ENCODE measurements at regions not wholly inside any gene's neighbourhood (a gene's known extent, or its start where the extent isn't known, plus 50 kb on each side); places are given as distances from the start of the nearest gene placed in this dataset.

DNA sequence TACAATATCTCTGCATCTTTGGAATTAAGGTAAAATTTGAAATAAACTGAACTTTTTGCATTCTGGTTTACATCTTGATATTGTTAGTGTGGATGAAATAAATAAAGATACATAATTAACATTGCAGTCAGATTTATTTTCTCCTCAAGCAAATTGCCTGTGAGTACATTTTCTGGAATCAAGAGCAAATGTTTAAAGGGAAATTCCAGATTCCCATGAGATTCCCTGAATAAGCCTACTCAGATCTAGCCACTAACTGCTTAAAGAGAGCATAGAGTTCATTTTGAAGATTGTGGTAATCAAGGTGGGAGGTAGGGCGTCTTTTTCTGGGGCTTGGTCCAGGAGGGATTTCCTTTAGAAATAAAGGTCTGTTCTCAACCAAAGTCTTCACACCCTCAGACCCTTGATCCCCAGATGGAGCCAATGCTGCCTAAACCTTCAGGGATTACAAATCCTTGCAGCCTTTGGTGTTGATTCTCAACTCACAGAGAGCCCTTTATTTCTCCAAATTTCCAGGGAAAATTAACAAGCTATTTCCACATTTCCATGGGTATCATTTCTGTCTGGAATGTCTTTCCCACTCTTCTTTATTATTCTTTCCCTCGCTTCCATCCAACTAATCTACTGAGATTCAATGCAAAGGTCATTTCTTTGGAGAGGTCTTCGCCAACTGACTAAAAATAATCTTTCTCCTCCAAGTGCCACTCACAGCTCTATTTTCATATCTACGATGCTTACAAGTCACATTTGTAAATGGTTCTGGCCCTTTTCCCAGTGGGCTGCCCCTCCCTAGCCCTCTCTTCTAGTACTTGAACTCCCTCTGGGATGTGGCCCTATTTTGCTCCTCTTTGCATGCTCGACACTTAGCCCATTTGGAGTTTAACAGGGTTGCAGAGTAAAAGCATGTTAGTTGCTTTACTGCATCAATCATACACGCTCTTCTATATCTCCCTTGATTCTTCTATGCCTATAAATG, 79.8 kb upstream of the SPATS2L start:
- no peak overlapping the region for H3K4me3 Mint-ChIP-seq
- H3K27ac Mint-ChIP-seq = no peak overlapping the region
- H3K4me1 Mint-ChIP-seq = no peaks in the 10 kb centered on the region
- peaks cover 21 to 36% (median 23%) of the 10 kb centered on the region in 3 donors for H3K27me3 Mint-ChIP-seq
- DNase-seq = no peak
- no peaks in the 10 kb centered on the region for H3K36me3 Mint-ChIP-seq
- peaks cover 0 to 5% (median 0%) of the 10 kb centered on the region in 7 donors for H3K9me3 Mint-ChIP-seq
- ATAC-seq (ENCODE audit: low read depth in 2 of 2) = no peak

GRCh38 chr2:200230716-200231115, 75.8 kb upstream of the SPATS2L start:
- Mint-ChIP-seq H3K4me1 (no peaks in the 10 kb centered on the region), H3K27ac (no peak overlapping the region), H3K9me3 (peaks cover 0 to 6% (median 0%) of the 10 kb centered on the region in 7 donors), H3K27me3 (peaks cover 10 to 26% (median 24%) of the 10 kb centered on the region in 3 donors), H3K4me3 (no peak overlapping the region), H3K36me3 (no peaks in the 10 kb centered on the region)
- ATAC-seq (ENCODE audit: low read depth in 2 of 2) (no peak), DNase-seq (no peak)

DNA sequence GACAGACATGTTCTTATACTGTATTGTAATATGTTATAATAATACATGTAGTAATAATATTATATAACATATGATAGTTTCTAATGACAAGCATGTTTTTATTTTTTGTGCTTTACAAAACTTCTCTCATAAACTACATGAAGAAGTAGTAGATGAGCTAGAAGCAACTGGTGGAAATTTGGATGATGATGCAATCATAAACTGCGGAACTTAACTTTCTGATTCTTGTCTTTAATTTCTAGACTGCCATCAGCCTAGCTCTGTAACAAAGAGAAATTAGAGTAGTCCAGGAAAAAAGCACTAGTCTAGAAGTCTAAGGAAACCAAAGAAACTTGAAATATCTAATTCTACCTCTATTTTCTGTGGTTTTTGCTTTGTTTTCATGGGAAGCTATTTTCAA, 71.0 kb upstream of the SPATS2L start:
- Mint-ChIP-seq H3K27me3 (peaks cover 13 to 27% (median 25%) of the 10 kb centered on the region in 3 donors), H3K9me3 (peaks cover 0 to 5% (median 0%) of the 10 kb centered on the region in 7 donors), H3K36me3 (no peaks in the 10 kb centered on the region), H3K4me3 (no peak overlapping the region), H3K27ac (no peak overlapping the region), H3K4me1 (no peaks in the 10 kb centered on the region)
- DNase-seq = no peak
- no peak for ATAC-seq (ENCODE audit: low read depth in 2 of 2)

DNA sequence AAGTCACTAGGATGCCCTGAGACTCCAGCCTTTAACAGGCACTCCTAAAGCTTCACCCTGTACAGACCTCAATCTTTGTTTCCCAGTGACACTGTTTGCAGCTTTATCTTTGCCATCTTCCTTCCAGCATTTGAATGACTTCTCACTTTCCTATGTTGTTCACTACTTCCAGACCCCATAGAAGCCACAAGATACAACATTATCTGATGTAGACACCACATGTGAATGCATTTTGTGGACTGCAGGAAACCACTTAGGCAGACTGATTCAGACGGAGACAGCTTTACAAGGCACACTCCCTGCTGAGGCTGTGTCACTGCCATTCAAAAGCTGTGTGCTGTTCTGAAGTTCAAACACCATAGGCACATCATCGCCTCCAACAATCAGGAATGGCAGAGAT, 67.3 kb upstream of the SPATS2L start:
- Mint-ChIP-seq H3K4me1 (no peaks in the 10 kb centered on the region), H3K27me3 (peaks cover 18 to 33% (median 26%) of the 10 kb centered on the region in 3 donors), H3K36me3 (peaks cover 0 to 5% of the 10 kb centered on the region in 2 donors), H3K4me3 (no peak overlapping the region), H3K27ac (no peak overlapping the region), H3K9me3 (peaks cover 0 to 2% (median 0%) of the 10 kb centered on the region in 7 donors)
- ATAC-seq (ENCODE audit: low read depth in 2 of 2) = no peak
- no peak for DNase-seq

- H3K9me3 Mint-ChIP-seq = peaks cover 0 to 2% (median 0%) of the 10 kb centered on the region in 7 donors
- no peak for DNase-seq
- peaks cover 15 to 27% (median 26%) of the 10 kb centered on the region in 3 donors for H3K27me3 Mint-ChIP-seq
These were observed 63.9 kb upstream of the SPATS2L start for GRCh38 chr2:200242570-200242969.

DNA sequence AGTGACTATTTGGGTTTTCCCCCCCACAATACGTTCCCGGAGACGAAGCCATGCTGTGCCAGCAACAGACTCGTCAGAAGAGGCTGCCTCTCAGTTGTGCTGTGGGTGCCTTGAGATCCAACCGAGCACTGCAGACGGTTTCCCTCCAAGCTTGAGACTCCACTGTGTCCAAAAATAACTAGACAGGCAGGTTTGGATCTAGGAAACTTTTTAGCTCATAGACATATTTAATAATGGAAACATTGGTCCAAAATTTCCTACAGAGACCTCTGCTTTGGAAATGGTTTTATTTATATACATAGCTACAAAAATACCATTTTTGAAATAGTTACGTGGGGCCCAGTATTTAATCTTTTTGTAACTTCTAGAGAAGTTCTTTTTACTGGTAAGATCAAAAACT, 63.1 kb upstream of the SPATS2L start:
- H3K9me3 Mint-ChIP-seq = peaks cover 0 to 2% (median 0%) of the 10 kb centered on the region in 7 donors
- ATAC-seq (ENCODE audit: low read depth in 2 of 2) = no peak
- no peak overlapping the region for H3K27ac Mint-ChIP-seq
- no peak overlapping the region for H3K4me3 Mint-ChIP-seq
- no peak for DNase-seq
- peaks cover 0 to 5% of the 10 kb centered on the region in 2 donors for H3K36me3 Mint-ChIP-seq
- H3K27me3 Mint-ChIP-seq = peaks cover 10 to 26% (median 17%) of the 10 kb centered on the region in 3 donors
- H3K4me1 Mint-ChIP-seq = no peaks in the 10 kb centered on the region

More at GRCh38 chr2:200242570-200242969, 63.9 kb upstream of the SPATS2L start:
- no peak for ATAC-seq (ENCODE audit: low read depth in 2 of 2)
- Mint-ChIP-seq H3K36me3 (peaks cover 0 to 5% of the 10 kb centered on the region in 2 donors), H3K4me1 (no peaks in the 10 kb centered on the region), H3K4me3 (no peak overlapping the region), H3K27ac (no peak overlapping the region)

DNA sequence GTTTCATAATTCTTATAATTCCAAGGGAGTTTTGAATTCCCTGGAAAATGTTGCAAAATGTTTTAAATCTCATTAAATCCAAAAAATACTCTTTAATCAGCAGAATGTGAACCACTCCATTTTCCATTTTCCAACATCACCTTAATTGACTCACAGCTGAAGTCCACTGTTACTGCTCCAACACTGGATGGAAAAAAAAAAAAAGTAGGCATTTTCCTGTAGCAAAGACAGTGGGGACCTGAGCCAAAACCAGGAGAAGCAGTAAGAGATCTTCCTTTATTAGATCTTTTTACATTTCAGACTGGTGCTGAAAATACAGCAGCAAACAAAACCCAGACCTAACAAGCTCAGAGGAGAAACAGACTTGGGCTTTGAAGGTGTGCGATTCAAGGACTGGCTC, 62.4 kb upstream of the SPATS2L start:
- H3K27me3 Mint-ChIP-seq = peaks cover 10 to 29% (median 11%) of the 10 kb centered on the region in 3 donors
- no peaks in the 10 kb centered on the region for H3K4me1 Mint-ChIP-seq
- peaks cover 0 to 2% (median 0%) of the 10 kb centered on the region in 7 donors for H3K9me3 Mint-ChIP-seq
- H3K4me3 Mint-ChIP-seq = no peak overlapping the region
- H3K36me3 Mint-ChIP-seq = peaks cover 0 to 5% of the 10 kb centered on the region in 2 donors
- DNase-seq (no peak), ATAC-seq (ENCODE audit: low read depth in 2 of 2) (no peak)
- no peak overlapping the region for H3K27ac Mint-ChIP-seq

GRCh38 chr2:200247494-200247893, 59.0 kb upstream of the SPATS2L start:
- ATAC-seq (ENCODE audit: low read depth in 2 of 2) = no peak
- DNase-seq = no peak
- H3K4me1 Mint-ChIP-seq = no peaks in the 10 kb centered on the region
- H3K9me3 Mint-ChIP-seq = peaks cover 0 to 2% (median 0%) of the 10 kb centered on the region in 7 donors
- H3K27me3 Mint-ChIP-seq = peaks cover 3 to 26% (median 9%) of the 10 kb centered on the region in 3 donors
- no peak overlapping the region for H3K4me3 Mint-ChIP-seq
- H3K27ac Mint-ChIP-seq = no peak overlapping the region
- H3K36me3 Mint-ChIP-seq = no peaks in the 10 kb centered on the region

DNA sequence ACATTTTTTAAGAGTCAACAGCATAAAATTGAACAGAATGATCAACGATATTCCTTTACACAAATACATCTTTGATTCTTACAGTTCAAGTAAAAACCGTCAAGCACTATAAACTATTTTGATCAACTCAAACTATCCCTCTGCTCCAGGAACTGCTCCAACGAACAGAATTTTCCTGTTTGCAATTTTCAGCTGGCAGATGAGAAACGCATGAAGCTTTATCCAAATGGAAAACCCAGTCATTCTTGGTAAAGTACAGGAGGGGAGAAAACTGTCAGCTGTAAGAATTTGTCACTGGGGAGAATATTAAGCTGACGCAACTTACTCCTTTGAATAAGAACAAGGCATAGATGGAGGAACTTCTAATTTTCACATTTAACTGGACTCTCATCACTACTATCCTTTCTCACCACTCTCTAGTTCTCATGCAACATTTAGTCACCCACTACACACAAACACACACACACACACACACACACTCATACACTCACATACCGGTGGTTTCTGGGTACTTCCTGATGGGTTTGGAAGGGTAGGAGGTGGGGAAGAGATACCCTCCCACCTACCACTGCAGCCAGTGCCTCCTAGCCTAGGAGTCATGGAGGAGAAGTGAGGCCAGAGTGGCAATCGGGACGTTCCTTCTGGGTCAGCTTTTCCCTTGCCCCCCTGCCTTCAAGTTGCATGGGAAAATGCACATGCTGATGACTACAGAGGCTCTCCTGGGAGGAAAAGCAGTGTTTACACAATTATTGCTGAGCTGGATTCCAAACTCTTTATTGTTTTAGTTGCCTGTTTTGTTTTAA, 54.0 kb upstream of the SPATS2L start:
- DNase-seq (no peak), ATAC-seq (ENCODE audit: low read depth in 2 of 2) (no peak)
- H3K4me3 Mint-ChIP-seq = no peak overlapping the region
- H3K36me3 Mint-ChIP-seq = no peaks in the 10 kb centered on the region
- no peaks in the 10 kb centered on the region for H3K4me1 Mint-ChIP-seq
- H3K27me3 Mint-ChIP-seq = peaks cover 14 to 34% (median 18%) of the 10 kb centered on the region in 3 donors
- peaks cover 0 to 2% (median 0%) of the 10 kb centered on the region in 7 donors for H3K9me3 Mint-ChIP-seq
- H3K27ac Mint-ChIP-seq = no peak overlapping the region

GRCh38 chr2:200253639-200254038, 52.9 kb upstream of the SPATS2L start:
- Mint-ChIP-seq H3K9me3 (peaks cover 0 to 2% (median 0%) of the 10 kb centered on the region in 7 donors), H3K36me3 (no peaks in the 10 kb centered on the region), H3K4me1 (no peaks in the 10 kb centered on the region), H3K4me3 (no peak overlapping the region), H3K27ac (peak overlapping the region in 1 of 6 donors; percentile 72), H3K27me3 (peaks cover 14 to 26% (median 18%) of the 10 kb centered on the region in 3 donors)
- ATAC-seq (ENCODE audit: low read depth in 2 of 2) (no peak), DNase-seq (no peak)

- ATAC-seq (ENCODE audit: low read depth in 2 of 2) = no peak
- Mint-ChIP-seq H3K9me3 (peaks cover 0 to 2% (median 0%) of the 10 kb centered on the region in 7 donors), H3K4me1 (no peaks in the 10 kb centered on the region), H3K36me3 (no peaks in the 10 kb centered on the region), H3K27ac (no peak overlapping the region), H3K4me3 (peak overlapping the region in 1 of 8 donors; percentile 53), H3K27me3 (peaks cover 15 to 23% (median 19%) of the 10 kb centered on the region in 3 donors)
- no peak for DNase-seq
These were observed 51.7 kb upstream of the SPATS2L start for GRCh38 chr2:200254773-200255172.

DNA sequence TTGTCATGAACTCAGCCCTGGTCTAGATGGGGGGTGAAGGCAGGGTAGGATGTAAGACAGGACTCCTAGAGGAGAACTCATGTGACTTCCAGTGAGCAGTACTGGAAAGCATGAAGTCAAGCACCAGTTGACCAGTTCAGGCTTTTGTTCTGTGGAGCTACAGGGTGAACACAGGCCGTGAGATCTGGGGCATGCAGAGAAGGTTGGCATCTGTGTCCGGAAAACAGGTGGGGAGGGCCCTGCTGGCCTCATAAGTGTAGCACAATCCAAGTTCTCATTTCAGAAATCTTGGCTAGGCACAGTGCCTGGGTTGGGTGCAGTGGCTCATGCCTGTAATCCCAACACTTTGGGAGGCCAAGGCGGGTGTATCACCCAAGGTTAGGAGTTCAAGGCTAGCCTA, 50.9 kb upstream of the SPATS2L start:
- no peaks in the 10 kb centered on the region for H3K4me1 Mint-ChIP-seq
- H3K27ac Mint-ChIP-seq = no peak overlapping the region
- H3K36me3 Mint-ChIP-seq = no peaks in the 10 kb centered on the region
- H3K27me3 Mint-ChIP-seq = peaks cover 13 to 23% (median 23%) of the 10 kb centered on the region in 3 donors
- DNase-seq = no peak
- no peak overlapping the region for H3K4me3 Mint-ChIP-seq
- H3K9me3 Mint-ChIP-seq = peaks cover 0 to 2% (median 0%) of the 10 kb centered on the region in 7 donors
- ATAC-seq (ENCODE audit: low read depth in 2 of 2) = no peak

All from naive B cell (primary cell).